Activated CD4-positive, CD25-positive, alpha-beta regulatory T cell (primary cell): ENCODE measurements at regions not wholly inside any gene's neighbourhood (a gene's known extent, or its start where the extent isn't known, plus 50 kb on each side); places are given as distances from the start of the nearest gene placed in this dataset.

Experiments used
- DNase-seq, 4 experiments: peaks; one replicate each; lab custom pipeline; 2025; lab: John Stamatoyannopoulos, UW

DNA sequence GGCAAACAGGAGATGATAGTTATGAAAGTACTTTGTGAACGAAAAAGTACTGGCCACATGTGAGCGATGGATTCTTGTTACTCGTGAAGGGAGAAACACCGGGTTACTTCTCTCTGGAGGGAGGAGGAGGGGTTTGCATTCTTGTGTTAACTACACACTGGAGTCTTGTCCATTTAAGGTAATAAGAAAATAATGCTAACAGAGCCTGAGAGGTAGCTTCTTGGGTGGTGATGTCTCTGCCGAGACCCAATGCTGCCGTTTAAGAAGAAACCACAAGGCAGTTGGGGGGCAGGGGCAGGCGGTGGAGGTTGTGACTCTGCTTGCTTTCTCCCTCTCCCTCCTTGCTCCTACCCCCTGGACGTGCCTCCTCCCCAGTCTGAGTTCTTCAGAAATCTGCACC, 100.9 kb upstream of the ROPN1 start:
- DNase-seq = no peak

DNA sequence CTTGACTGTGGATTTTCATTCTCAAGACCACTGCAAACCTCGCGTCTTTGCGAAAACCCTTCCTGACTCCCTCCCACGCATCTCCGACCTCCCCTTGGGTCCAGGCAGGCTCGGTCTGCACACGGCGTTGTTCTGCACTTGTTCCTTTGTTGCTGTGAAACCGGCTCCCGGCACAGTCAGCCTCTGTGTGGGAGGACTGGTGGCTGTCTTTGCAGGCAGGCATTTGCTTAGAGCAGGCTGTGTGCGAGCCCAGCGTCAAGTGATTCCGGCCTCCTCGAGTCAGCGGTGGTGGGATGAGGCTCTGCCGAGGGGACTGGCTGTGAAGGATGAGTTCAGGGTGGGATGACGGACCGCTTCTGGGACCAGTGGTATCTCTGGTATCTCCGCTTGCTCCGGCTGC, 102.6 kb upstream of the ROPN1 start:
- no peak for DNase-seq

DNA sequence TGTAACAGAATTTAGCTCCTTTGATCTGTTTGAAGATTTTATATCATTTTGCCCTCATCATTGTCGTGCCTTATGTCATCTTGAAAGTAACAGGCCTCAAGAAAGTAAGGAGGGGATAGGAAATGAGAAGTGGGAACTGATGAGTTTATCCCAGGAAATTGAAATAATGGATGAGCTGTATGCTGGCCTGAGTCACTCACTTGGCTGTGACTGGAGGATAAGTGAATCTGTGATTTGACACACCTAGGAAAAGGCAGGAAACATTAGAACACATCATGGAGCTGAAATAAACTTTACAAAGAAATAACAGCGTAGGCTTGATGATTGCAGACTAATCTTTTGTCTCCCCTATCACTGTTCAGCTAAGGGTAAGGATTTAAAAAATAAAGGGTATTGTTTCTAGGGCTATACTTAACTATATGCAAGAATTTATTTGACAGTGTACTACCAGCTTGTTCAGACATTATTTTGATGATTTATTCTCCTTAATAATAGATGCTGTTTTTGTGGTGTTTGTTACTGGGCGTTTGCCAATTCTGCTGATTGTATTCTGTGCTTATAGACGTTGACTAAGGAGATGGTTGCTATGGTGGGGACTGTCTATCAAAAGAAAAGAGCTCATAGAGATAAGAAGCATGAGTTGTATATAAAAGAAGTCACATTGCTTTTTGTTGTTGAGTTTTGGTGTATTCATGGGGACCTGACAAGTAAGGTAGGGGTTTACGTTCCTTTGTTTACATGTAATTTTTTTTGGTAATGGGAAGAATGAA, 105.6 kb upstream of the ROPN1 start:
- no peak for DNase-seq

DNA sequence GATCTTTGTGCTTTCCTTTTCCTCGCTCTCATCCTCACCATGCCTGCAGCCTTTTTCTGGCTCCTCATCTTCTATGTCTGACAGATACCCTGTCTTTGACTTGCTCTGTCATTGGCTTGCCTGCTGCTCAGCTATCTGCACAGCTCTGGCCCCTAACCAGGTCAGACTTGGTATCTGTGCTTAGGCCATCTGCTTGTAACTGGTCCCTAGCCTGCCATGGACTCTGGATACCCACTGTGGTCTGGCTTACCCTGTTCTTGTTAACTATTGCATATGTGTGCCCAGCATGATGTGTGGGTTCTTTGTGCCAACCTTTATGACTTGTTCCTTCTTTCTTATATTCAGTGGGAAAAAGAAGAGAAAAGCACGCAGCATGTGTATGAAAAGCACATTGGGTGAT, 109.7 kb upstream of the ROPN1 start:
- DNase-seq = no peak

DNA sequence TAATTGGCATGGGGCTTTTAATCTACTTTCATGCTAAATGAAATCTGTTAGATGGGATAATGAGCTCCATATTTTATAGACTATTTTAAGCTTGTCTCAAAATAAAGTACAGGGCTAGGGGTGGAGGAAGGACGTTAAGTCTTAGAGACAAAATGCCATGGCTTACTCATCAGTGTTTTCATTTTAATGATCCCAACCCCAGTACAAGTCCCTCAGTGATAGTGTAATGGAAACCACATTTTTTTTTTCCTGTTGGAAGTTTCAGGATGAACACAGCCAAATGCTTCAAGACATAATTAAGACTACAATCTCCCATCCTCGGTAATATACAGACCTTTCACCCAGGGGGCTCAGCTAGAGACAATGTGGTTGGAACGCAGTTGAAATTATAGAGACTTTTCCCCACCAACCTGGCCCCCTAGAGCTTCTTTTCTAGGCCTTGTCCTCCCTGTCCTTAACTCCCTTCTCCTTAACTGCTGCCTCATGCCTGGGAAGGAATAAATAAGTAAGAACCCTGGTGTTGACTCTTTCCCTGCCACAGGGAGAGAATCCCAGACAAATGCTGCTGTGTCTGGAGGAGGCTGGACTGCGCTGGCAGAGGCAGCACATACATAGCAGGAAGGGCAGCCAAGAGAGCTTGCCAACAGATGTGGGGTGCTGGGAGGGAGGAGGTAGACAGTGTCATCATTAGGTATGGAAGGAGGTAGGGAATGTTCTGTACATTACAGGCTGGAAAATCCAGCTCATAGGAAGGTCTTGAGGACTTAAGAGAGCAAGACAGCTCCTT, 115.4 kb upstream of the ROPN1 start:
- no peak for DNase-seq

DNA sequence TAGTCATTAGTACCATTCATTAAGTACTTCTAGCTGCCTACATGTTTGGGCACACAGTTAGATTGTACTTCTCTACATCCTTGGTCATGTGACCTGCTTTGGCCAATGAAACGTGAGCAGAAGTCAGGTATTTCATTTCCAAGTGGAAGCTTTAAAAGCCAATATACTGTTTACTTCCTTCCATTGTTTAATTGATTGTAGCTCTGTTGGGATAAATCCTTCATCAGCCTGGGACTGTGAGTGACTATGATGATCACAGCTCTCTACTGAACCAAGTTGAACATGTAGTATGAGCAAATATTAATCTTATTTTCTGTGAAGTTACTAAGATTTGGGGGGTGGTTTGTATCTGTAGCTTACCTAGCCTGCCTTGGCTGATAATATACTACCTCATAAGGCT, 116.5 kb upstream of the ROPN1 start:
- no peak for DNase-seq

DNA sequence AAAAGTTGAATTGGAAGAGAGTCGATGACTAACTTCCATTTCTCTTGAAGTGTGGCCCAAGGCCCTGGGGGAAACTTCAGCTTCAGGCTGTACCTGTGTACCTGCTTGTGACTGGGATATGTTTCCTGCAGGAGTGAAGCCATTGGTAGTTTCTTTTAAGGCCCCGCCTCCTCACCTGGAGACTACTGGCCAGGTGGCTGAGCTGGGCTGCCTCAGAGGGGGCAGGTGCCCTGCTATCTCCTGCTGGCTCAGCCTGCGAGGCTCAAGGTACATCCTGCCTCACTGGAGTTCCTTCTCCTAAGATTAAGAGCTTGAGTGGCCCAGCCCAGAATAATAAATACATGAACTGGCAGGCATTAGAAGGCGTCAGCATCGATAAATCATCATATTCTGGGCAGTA, 121.6 kb upstream of the ROPN1 start:
- no peak for DNase-seq

DNA sequence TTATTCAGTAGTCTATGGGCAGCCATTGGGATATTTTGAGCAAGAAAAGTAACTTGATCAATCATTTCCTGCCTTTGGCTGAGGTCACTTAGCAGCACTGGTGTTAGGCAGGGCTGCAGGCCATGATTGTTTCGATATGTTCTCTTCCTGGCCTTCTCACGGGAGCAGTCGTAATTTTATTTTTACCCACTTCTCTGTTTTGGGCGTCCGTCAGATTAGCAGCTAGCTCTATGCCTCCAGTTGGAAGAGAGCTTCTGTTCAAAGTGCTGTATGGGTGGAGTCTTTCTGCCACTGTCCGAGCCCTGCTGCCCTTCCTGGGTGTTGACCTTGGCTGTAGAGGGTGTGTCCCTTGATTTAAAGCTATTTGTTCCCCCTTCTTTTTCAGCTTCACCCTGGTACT, 123.4 kb upstream of the ROPN1 start:
- DNase-seq = no peak

DNA sequence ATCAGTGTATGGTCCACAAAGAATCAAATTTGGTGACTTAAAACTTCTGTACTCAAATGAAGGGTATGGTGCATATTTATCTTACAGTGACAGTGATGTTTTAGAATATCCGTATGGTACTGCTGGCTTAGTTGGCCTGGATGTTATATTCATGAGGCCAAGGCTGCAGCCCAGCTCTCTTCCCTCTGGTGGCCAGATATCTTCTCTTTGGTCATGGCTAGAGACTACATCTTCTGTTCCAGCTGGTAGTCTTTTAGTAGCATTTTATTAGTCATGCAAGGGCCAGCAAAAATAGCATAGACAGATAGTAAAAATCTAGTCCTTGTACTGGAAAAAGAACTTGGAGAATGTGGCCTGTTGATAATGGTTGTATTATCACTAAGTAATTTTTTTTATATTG, 124.0 kb upstream of the ROPN1 start:
- DNase-seq = no peak

DNA sequence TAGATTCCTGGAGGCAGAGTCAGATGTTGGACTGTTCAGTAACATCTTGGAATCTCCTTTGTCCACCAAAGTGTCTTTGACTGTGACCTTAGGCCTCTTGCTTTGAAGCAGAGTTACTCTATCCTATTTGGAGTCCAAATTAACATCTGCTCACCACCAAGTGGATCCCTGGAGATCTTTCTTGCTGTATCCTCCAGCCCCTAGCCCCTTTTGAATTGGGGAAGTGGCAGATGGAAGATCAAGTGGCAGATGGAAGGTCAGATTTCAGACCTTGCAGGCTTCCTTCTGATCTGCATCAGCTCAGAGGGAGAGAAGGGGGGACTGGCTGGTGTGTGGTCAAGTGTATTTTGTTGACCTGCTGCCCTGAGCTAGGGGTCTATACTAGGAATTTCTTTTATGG, 125.0 kb upstream of the ROPN1 start:
- no peak for DNase-seq

DNA sequence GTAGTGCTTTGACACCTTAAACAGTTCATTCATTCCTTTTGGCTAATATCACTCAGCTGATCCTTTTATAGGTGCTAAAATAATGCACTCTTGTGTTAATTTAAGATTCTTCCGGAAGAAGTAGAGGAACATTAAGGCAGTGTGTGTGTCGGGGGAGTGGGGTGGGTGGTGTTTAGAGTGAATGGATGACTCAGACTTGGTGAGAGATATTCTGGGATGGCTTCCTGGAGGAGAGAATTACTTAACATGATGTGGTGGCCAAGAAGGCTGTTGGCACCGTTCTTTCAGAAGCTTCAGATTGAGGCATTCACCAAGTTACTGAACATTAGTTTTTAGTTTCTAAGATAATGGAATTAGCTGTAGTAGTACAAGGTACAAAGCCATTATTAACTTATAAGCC, 125.6 kb upstream of the ROPN1 start:
- DNase-seq = no peak

DNA sequence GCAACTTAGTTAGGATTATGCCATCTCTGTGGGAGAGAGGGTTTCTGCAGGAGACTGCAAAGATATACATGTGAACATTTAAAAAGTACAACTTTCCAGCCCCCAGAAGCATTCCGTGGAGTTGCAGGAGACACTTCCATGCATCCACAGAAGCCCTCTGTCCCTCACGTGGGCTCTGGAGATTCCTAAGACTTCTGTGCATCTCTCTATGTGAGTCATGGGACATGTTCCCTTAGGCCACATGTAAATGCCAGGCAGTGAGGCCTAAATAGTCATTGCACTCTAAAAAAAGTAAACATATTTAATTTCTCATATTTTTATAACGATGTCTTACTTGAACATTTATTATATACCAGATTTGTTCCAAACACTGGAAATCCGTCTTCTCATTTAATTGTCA, 126.5 kb upstream of the ROPN1 start:
- no peak for DNase-seq

DNA sequence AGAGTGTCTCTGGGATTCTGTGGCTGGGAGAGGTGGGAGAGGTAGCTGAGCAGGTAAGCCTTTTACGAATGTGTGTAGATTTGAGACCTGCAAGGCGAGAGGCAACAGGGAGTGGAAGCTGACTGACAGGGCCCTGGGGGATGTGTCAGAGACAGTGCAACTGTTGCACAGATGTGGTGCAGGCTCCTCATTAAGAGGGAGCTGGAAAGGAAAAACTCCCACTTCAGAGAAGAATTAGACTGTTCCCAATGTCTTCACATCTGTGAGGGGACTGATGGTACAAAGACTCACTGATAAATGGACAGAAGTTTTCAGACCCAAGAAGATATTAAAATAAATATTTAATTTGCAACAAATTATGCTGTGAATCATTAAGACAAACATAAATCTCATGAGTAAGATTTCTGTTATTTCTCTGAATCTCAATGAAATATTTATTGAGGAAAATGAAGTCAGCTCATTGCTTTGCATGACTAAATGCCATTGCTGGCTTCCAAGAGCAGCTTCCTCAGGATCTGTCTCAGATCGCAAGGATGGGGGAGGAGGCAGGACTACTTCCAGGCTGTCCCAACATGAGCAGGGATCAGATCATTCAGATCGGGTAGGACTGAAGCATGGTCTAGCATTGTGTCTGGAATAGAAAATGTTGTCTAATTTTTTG, 127.3 kb upstream of the ROPN1 start:
- DNase-seq = no peak

DNA sequence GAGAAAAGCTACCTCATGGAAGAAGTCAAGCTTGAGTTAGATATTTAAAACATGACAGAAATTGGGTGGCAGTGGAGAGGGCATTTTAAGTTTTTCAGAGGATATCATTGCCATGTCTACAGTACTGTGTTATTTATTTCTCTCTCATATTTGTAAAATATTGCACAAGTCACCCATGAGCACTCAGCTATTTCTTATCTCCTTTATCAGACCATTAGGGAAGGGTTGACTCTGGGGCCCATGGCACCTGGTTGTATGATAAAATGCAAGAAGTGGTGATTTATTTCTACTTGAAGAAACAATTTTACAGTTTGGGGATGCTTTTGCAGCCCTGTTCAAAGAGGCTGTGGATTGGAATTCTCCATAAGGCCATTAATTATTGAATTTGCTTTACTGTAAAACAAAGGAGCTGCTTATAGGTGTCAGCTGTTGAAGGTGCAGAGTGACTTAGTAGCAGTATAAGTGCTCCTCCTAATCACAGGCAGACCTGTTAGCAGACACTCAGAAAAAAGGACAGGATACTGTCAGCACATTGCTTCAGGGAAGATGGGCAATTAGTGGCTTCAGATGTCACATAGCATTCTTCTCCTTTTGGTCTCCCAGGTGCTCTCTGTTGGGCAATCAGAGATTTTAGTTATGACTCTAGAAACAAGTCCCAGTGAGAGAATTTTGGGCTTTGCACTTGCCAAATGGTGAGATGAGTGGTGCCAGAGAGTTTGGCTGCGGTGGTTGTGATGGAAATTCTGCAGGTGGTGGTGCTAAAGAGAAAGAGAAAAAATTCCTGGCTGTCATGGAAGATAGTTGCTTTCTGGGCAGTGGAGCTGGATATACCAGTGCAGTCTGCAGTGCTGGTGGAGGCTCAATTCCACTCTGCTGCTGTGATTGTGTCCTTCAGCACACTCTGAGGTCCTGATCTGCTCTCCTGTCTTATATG, 129.7 kb upstream of the ROPN1 start:
- DNase-seq = no peak

DNA sequence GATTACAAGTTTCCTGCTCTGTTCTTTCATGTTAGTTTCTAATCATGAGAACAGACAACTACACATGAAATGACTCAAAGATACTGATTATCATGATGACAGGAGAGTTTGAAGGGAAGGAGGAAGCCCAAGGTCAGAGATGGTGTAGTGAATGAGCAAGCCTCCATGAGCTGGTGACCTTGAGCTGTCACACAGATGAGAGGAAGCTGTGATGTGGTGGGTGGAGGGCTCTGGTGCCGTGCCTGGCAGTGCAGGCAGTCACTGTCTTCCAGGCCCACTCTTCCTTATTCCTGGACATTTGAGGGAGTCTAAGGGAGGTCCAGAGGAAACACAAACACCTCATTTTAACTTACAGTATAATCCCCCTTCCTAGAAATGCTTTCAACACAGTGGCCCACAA, 133.4 kb upstream of the ROPN1 start:
- no peak for DNase-seq

DNA sequence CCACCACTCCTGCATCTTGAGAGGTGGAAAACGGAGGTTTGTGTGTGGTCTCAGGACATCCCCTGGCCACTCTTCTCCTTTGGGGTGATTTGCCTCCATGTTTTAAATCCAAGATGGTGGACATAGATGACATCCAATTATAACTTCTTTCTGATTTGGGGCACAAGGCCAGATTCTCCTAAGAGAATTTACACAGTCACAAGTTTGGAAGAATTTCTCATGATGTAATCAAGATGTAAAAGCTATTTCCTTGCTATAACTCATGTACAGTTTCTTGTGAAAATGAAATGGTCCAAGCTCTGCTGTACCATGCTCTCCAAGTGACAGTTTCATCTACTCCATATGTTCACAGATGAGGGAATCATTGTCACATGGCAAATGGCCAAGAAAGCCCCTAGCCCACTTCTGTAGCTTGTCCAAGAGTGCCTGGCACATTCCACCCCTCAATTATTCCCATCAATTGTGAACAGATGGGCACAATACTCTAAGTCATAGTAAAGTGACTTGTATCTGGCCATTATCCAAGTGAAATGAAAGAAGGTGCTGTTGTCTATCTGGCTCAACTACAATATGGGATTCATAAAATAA, 134.6 kb upstream of the ROPN1 start:
- DNase-seq = no peak

DNA sequence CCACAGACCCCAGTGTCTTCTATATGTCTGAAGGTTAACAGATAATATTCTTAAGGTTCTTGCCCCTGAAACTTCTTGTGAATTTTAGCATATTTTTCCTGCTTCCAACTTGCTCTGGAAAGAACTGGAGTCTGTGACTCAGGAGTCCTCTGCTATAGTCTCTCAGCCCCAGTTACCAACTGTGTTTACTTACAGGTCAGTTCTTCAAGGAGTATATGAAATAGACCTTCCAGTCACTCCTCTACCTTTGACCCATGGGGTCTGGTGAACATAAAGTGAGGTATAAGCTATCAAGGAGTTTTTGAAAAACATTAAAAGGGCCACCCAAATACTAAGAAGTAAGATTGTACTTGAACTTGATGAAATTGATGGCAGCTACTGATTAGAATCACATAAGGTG, 139.2 kb upstream of the ROPN1 start:
- no peak for DNase-seq

DNA sequence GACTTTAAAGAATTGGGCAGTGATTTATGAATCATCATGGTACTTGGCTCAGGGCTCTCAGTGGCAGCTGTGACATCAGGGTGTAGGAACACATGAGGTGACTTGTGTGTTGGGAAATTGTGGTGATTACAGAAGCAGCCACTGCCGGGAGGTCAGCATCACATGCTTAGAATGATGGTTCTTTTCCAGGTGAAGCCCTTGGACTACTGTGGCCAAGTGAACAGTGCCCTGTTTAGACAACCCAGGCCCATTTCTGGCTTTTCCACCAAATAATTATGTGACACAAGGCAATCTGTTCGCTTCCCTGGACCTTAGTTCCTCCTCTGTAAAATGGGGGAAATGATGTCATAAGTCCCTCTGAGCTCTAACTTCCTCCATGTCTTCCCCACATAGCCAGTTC, 139.7 kb upstream of the ROPN1 start:
- DNase-seq = no peak

DNA sequence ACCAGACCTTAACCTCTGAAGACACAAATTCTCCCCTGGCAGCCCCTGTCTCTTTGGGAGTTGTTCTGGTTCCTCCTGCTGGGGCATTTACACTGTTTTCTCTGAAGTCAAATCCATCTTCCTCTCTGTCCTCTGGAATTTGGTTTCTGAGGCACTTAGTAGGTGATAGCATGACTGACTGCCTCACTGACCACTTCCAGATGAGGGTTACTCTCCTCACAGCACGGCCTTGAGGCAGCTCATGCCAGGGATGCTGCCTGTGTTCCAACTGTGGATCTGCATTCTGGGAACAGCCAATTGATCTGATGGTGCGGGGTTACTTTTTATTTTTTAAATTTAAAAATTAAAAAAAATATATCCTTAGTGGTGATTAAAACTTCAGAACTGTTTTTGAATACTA, 140.9 kb upstream of the ROPN1 start:
- no peak for DNase-seq

DNA sequence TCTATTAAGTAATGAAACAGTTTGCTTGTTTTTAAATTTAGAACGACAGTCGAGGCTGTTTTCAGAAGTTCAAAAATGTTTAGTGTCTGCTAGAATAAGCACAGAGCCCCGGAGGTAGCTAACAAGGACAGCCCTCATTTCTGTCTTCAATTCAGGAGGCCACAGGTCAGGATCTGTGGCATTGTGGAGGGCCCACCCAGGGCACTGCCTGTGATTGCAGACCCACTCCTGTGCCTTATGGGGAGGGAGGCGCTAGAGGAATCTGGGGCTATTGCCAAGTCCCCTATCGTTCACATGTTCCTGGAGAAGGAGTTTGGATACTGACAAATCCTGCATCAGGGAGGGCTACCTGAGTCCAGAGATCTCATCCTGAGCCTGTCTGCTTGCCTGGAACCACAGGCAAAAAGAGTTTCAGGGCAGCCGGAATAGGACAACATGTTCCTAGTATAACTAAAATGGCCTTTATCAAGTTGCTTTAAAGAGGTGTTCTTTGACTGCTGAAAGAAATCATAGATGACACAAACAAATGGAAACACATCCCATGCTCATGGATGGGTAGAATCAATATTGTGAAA, 141.5 kb upstream of the ROPN1 start:
- no peak for DNase-seq

DNA sequence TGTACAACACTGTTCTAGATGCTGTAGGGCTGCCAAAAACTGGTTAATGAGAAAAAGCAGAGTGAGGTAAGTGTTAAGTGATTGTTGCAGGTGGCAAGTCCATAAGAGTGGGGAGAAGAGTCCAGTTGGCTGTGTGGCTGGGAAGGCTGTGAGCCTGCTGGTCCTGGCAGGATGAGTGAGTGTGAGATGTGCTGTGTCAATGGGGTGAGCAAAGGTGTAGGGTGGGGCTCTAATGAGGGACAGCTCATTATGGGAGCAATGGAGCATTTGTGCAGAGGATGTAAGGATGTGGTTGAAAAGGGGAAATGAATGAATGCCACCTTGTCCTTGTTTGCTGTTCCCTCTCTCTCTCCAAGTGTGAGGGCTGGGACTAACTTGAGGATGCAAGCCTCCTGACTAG, 145.3 kb upstream of the ROPN1 start:
- no peak for DNase-seq
